ENCODE measurements at regions not wholly inside any gene's neighbourhood (a gene's known extent, or its start where the extent isn't known, plus 50 kb on each side); places are given as distances from the start of the nearest gene placed in this dataset.
"Not testable (repeated sequence)": the region's sequence is repeated elsewhere in the genome, so short reads cannot be mapped to it uniquely, and the experiment has no call there.

DNA sequence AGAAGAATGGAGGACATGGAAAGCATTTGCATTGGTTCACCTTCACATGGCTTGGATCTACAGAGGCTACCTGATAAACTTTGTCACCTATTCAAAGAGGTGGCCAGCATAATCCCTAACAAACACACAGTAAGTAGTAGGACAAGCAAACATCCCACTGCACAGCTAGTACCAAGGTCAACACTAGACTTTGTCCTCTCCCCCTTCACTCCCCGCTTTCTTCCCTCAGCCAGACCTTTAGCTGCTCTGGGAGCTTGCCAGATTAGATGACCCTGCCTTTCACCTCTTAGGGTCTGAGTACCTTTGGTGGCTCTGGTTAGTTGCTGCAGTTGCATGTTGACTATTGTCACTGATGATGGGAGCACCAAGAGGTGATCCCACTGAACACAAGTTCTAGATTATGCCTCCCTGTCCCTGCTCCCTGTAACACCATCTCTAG lies 211.3 kb downstream of the CCDC74A start:
- not testable (repeated sequence) for DNase-seq (ENCODE audit: low read depth)

GRCh38 chr2:131753640-131754561 lies 226.2 kb downstream of the CCDC74A start:
- DNase-seq (ENCODE audit: low read depth), result no peak

DNA sequence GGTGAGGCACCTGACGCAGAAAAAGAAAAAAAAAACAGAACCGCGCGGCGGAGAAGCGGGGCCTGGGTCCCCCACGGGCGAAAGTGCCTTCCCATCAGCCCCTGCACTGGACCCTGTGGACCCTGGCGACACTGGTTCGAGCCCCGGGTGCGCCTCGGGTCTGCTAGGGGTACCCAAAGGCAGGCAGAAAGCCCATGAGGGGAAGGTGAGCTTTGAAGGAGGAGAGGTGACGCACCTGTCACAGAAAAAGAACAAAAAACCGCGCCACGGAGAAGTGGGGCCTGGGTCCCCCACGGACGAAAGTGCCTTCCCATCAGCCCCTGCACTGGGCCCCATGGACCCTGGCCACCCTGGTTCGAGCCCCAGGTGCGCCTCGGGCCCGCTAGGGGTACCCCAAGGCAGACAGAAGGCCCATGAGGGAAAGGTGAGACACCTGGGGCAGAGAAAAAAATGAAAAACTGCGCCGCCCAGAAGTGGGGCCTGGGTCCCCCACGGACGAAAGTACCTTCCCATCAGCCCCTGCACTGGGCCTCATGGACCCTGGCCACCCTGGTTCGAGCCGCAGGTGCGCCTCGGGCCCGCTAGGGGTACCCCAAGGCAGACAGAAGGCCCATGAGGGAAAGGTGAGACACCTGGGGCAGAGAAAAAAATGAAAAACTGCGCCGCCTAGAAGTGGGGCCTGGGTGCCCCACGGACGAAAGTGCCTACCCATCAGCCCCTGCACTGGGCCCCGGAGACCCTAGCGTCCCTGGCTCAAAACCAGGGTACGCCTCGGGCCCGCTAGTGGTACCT lies 227.4 kb downstream of the CCDC74A start:
- no peak for DNase-seq (ENCODE audit: low read depth)

DNA sequence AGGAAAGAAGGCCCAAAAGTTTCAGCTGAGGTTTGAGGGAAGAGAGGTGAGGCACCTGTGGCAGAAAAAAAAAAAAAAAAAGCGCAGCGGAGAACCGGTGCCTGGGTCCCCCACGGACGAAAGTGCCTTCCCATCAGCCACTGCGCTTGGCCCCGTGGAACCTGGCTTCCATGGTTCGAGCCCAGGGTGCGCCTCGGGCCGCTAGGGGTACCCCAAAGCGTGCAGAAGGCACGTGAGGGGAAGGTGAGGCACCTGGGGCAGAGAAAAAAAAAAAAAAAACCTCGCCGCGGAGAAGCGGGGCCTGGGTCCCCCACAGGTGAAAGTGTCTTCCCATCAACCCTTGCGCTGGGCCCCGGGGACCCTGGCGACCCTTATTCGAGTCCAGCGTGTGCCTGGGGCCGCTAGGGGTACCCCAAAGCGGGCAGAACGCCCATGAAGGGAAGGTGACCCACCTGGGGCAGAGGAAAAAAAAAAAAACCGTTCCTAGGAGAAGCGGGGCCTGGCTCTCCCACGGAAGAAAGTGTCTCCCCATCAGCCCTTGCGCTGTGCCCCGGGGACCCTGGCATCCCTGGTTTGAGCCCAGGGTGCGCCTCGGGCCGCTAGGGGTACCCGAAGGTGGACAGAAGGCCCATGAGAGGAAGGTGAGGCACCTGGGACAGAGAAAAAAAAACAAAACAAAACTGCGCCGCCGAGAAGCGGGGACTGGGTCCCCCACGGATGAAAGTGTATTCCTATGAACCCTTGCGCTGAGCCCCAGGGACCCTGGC lies 228.6 kb downstream of the CCDC74A start:
- DNase-seq (ENCODE audit: low read depth), result no peak

- DNase-seq (ENCODE audit: low read depth), result not testable (repeated sequence)
Observed at GRCh38 chr2:131758941-131759340, 231.3 kb downstream of the CCDC74A start.

GRCh38 chr2:131774955-131775555 lies 247.4 kb downstream of the CCDC74A start:
- not testable (repeated sequence) for DNase-seq (ENCODE audit: low read depth)

DNA sequence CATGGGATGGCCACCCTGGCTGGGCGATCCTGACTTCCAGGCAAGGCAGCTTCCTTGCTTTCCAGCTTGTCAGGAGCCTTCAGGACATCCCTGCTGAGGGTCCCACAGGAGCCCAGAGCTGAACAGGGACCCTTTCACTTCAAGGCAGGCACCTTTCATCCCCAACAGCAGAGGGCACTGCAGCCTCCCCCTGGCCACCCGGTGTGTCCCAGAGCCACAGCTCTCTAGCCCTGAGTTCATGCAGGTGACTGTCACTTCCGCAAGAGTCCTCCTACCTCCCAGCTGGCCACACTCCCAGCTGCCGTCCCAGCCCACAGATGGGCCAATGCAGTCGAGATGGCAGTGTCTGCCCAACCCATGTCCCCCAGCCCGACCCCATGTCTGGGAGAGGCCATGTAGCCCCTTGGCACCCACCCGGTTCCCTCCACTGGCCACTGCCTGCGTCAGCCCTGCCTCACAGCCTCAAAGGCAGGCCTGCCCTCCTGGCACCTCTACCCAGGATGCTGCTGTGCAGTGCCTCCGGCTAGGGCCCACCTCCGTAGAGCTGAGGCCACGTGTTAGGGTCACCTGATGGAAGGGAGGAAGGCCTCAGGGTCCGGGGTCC lies 248.3 kb downstream of the CCDC74A start:
- DNase-seq (ENCODE audit: low read depth), result not testable (repeated sequence)

- DNase-seq (ENCODE audit: low read depth), result not testable (repeated sequence)
Observed at GRCh38 chr2:131780446-131780845, 252.8 kb downstream of the CCDC74A start.

GRCh38 chr2:131801210-131801744 lies 273.6 kb downstream of the CCDC74A start:
- DNase-seq (ENCODE audit: low read depth), result no peak

- not testable (repeated sequence) for DNase-seq (ENCODE audit: low read depth)
Observed at GRCh38 chr2:131801745-131802350, 274.2 kb downstream of the CCDC74A start.

GRCh38 chr2:131802351-131802836 lies 274.7 kb downstream of the CCDC74A start:
- not testable (repeated sequence) for DNase-seq (ENCODE audit: low read depth)

- not testable (repeated sequence) for DNase-seq (ENCODE audit: low read depth)
Observed at GRCh38 chr2:131803237-131803636, 275.5 kb downstream of the CCDC74A start.

DNA sequence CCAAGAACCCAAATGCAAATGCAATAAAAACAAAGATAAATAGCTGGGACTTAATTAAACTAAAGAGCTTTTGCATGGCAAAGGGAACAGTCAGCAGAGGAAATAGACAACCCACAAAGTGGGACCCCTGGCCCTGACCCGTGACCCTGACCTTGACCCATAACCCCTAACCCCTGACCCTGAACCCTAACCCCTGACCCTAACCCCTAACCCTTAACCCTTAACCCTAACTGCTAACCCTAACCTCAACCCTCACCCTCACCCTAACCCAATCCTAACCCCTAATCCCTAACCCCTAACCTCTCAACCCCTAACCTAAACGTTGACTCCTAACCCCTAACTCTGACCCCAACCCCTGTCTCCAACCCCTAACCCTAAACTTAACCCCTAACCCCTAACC lies 284.9 kb downstream of the CCDC74A start:
- DNase-seq (ENCODE audit: low read depth), result not testable (repeated sequence)

- not testable (repeated sequence) for DNase-seq (ENCODE audit: low read depth)
Observed at GRCh38 chr2:131813378-131813777, 285.7 kb downstream of the CCDC74A start.

DNA sequence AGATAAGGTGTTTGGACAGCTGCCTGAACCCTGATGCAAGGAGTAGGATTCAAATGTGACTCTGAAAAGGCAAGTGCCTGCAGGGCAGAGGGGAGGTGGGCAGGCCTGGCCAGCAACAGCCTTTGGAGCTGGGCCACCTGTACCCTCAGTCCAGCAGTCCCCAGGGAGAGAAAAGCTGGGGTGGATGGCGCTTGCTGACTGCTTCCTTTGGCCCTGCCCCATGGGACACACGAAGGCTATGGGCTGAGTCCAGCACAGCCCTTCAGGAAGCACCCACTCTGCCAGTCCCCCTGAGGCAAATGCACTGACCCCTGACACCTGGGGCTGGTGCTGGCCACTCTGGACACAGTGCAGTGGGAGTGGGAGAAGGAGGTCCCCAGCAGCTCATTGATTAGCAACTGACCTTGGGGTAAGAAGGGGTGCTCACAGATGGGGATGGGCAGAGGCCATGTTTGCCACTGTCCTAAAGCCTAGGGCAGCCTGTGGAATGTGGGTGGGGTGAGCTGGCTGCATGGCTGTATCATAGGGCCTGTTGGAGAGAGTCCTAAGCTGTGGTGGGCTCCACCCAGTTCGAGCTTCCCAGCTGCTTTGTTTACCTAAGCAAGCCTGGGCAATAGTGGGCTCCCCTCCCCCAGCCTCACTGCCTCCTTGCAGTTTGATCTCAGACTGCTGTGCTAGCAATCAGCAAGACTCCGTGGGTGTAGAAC lies 290.7 kb downstream of the CCDC74A start:
- DNase-seq (ENCODE audit: low read depth), result not testable (repeated sequence)

DNA sequence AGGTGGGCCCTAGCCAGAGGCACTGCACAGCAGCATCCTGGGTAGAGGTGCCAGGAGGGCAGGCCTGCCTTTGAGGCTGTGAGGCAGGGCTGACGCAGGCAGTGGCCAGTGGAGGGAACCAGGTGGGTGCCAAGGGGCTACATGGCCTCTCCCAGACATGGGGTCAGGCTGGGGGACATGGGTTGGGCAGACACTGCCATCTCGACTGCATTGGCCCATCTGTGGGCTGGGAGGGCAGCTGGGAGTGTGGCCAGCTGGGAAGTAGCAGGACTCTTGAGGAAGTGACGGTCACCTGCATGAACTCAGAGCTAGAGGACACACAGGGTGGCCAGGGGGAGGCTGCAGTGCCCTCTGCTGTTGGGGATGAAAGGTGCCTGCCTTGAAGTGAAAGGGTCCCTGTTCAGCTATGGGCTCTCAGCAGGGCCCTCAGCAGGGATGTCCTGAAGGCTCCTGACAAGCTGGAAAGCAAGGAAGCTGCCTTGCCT lies 294.6 kb downstream of the CCDC74A start:
- not testable (repeated sequence) for DNase-seq (ENCODE audit: low read depth)

GRCh38 chr2:131823058-131823457 lies 295.4 kb downstream of the CCDC74A start:
- not testable (repeated sequence) for DNase-seq (ENCODE audit: low read depth)

DNA sequence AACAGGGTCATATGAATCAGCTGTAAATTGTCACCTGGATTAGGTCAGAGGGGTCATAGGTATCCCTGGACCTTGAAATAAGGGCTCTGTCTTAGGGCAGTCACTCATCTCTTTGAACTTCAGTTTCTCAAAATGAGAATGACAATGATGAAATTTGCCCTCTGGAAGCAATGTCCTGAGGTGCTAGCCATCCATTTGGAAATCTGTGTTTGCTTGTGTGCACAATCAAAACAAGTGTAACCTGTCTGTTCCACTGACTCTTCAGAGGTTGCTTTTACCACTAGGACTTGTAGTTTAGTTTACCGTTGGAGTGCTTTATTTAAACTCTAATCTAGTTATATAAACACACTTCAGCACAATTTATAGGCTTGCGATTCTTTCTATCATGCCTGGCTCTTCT lies 297.3 kb downstream of the CCDC74A start:
- not testable (repeated sequence) for DNase-seq (ENCODE audit: low read depth)

DNA sequence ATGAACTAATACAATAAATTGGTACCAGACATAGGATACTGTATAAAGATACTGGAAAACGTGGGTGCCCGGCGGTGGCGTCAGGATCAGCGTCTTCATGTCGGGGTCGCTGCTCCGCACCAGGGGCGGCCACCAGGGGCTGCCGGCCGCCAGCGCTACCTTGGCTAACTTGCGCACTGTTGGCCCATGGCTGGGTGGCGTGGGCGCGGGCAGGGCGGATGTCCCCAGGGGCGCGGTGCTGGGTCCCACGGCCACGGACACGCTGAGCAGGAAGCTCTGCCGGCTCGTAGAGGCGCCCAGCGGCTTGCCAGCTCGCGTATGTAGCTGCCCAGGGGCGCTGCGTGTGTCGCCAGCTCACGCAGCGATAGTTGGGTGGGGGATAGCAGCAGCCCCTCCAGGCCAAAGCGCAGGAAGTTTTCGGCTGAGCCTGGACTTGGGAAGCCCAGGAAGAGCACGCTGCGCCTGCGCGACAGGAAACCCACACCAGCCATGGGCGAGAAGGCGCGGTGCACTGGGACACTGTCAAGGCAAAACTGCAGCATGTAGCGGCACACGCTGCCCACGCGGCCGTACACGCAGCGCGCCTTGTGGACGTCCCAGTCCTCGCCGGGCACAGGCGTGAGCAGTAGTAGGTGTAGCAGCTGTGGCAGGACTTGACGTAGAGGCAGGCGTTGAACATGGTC lies 299.9 kb downstream of the CCDC74A start:
- DNase-seq (ENCODE audit: low read depth), result no peak
